ENCODE measurements at regions not wholly inside any gene's neighbourhood (a gene's known extent, or its start where the extent isn't known, plus 50 kb on each side); places are given as distances from the start of the nearest gene placed in this dataset.

GRCh38 chr15:96014939-96015338, 315.6 kb upstream of the NR2F2 start:
- no peak for DNase-seq (ENCODE audit: low spot score)

- no peak for DNase-seq (ENCODE audit: low spot score)
Measured at GRCh38 chr15:96019114-96019513, 311.4 kb upstream of the NR2F2 start.

GRCh38 chr15:96020133-96020532, 310.4 kb upstream of the NR2F2 start:
- no peak for DNase-seq (ENCODE audit: low spot score)

- DNase-seq (ENCODE audit: low spot score), result no peak
Measured at GRCh38 chr15:96020797-96021196, 309.7 kb upstream of the NR2F2 start.

- no peak for DNase-seq (ENCODE audit: low spot score)
Measured at GRCh38 chr15:96023081-96023480, 307.4 kb upstream of the NR2F2 start.

GRCh38 chr15:96027501-96027900, 303.0 kb upstream of the NR2F2 start:
- DNase-seq (ENCODE audit: low spot score), result no peak

GRCh38 chr15:96028620-96029019, 301.9 kb upstream of the NR2F2 start:
- no peak for DNase-seq (ENCODE audit: low spot score)

DNA sequence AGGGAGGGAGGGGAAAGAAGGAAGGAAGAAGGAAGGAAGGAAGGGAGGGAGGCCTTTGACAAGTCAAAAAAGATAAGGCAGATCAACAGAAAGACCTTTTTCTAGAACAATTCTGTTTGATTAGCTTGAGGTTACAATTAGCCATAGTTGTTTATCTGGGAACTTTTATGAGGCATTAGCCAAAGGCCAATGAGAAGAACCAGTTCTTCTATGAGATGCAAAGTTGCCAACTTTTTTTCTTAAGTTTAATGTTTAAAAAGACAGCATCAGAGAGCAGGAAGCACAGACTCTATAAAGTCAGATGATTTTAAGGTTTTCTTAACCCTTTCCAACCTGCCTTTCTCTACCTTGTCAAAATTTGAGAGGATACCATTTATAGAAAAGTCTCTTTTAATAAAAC, 301.3 kb upstream of the NR2F2 start:
- DNase-seq (ENCODE audit: low spot score), result no peak

- DNase-seq (ENCODE audit: low spot score), result no peak
Measured at GRCh38 chr15:96031426-96032110, 298.9 kb upstream of the NR2F2 start.

GRCh38 chr15:96035091-96035490, 295.4 kb upstream of the NR2F2 start:
- no peak for DNase-seq (ENCODE audit: low spot score)

GRCh38 chr15:96035635-96036034, 294.9 kb upstream of the NR2F2 start:
- no peak for DNase-seq (ENCODE audit: low spot score)

GRCh38 chr15:96037584-96037983, 292.9 kb upstream of the NR2F2 start:
- DNase-seq (ENCODE audit: low spot score), result no peak

DNA sequence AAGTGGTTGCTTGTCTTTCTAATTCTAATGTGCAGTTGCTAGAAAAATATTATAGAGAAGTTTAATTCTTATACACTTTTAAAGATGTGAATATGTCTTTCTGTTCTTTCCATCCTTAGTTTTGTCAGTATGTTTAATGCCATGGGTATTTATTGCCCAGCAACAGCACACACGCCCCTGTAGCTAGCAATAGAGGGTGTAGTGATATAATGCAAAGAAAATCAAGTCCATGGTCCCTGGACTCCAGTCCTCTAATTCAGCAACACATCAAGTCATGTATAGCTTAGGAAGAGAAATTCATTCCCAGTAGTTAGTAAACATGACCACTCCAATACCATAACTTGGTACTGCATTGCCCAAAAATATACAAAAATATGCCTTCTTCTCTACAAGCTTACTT, 292.4 kb upstream of the NR2F2 start:
- DNase-seq (ENCODE audit: low spot score), result no peak

GRCh38 chr15:96038650-96039049, 291.9 kb upstream of the NR2F2 start:
- no peak for DNase-seq (ENCODE audit: low spot score)

GRCh38 chr15:96041982-96042733, 288.3 kb upstream of the NR2F2 start:
- no peak for DNase-seq (ENCODE audit: low spot score)

GRCh38 chr15:96042734-96043224, 287.7 kb upstream of the NR2F2 start:
- DNase-seq (ENCODE audit: low spot score), result no peak

DNA sequence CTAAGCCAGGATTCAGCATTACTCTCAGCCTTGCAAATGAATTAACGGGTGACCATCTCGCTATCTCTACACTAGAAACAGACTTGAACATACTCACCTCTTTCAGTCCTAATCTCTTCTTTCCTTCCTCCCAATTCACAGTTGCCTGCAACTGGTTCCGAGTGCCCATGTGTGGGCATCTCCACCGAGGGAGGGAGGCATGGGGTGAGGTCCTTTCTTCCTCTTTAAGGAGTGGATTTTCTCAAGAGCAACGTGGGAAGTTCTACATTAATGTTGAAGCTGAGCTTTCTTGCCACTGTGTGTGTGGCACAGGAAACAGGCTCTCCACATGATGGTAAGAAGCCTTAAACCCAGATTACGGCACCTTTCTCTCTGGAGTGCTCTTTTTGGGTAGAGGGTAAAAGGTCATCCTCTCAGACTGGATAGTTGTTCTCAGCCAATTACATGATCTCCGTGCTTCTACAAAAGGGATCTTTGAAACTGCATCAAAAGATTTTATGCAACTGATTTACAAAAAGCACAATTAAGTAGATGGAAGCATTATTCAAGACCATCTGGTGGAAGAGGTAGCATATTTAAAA, 286.8 kb upstream of the NR2F2 start:
- no peak for DNase-seq (ENCODE audit: low spot score)

DNA sequence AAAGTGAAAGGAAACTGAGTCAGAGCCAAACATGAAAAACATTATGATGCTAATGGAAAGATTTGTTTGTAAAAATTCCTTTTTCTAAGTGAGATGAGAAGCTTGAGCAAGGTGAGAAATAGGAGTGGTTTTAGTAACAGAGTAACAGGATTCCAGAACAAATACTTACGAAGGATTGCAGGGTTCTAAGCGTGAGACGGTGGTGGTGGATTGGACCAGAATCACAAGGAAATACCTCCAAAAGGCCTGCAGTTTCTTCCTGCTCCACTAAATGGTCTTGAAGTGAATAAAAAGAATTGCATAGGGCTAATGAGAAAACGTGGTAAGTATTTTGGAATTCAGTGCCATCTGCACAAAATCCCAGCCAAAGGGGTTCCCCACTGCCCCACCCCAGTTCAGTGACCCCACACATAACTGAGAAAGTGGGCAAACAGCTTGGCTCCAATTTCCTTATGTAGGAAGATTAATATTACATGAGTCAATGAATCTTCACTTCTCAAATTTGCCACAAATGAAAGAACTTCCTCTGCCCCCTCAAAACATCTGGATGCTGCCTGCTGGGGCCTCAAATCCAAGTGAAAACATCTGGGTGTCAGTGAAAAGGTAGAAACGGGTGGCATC, 283.8 kb upstream of the NR2F2 start:
- no peak for DNase-seq (ENCODE audit: low spot score)

DNA sequence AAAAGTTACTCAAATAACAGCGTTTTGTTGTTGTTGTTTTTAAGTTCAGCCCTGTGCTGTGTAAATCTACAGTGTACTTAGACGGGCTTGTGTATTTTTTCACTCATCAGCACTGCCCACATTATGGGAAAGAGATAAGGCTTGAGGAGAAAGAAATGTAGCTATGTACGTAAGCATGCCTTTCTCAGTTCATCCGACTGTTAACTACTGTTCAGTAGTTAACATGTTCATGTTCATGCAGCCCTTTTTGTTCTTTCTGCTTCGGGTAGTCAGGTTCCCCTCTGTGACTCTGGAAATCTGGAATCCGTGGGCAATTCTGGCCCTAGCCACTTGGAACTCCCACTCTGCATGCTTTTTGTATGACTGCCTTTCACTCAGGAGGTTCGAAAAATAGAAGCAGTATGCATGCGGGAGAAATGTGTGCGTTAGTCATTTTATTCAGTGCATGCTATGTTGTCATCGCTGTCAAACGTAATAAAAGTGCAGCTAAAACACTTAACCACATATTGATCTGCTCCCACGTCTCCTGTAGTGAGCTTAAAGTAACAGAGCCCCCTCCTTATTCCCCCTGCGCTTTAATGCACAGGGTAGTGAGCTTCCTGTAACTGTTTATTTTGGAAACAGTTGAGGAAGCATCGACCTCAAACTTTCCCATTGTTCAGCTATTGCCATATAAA, 283.1 kb upstream of the NR2F2 start:
- DNase-seq (ENCODE audit: low spot score), result no peak

GRCh38 chr15:96049323-96049722, 281.2 kb upstream of the NR2F2 start:
- DNase-seq (ENCODE audit: low spot score), result no peak

DNA sequence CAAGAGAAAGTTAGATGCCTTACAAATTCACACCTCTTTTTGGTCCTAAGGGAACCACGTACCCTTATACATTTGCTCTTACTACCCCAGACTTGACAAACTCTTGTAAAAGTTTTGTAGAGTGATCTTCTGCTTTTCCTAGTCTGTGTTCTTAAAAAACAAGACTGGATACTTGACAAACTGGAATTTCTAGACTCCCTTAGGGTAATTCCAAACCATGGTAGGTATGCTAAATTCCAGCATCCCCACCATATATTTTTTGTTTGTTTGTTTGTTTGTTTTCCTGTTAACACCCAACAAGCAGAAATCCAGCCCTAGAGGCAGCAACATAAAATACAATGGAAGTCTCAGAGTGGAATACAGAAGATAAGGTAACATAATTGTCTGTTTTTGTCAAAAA, 280.7 kb upstream of the NR2F2 start:
- no peak for DNase-seq (ENCODE audit: low spot score)

DNA sequence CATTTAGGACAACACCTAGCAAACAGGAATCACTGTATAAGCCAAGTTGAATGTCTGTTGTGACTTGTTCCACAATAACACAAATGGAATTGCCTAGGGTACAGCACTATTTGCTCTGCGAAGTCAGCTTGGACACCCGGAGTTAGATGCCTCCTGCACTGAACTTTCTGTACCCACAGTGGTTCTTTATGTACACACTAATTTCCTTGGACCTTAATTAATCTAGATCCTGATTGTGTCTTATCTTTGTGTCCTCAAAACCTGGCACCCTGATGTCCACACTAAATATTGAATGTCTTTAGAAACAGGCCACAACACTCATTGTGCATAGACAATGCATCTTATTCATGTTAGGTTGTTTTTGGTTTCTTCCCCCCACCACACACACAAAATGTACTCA, 278.9 kb upstream of the NR2F2 start:
- no peak for DNase-seq (ENCODE audit: low spot score)
